ENCODE measurements at regions not wholly inside any gene's neighbourhood (a gene's known extent, or its start where the extent isn't known, plus 50 kb on each side); places are given as distances from the start of the nearest gene placed in this dataset.
A peak's percentile ranks its signal among the peaks of the same experiment; 100 is the strongest.

GRCh38 chr10:83959328-83959727 is 180.0 kb upstream of the GHITM start:
- Histone ChIP-seq H3K27ac (ENCODE audit: low read depth, low read length, poor library complexity, severe bottlenecking) (no peak overlapping the region), H3K36me3 (ENCODE audit: insufficient read depth, low read length) (no peaks in the 10 kb centered on the region), H3K4me3 (ENCODE audit: low read depth, low read length, poor library complexity, severe bottlenecking) (no peak overlapping the region)

GRCh38 chr10:83960125-83960524 is 179.2 kb upstream of the GHITM start:
- Histone ChIP-seq H3K9me2 (ENCODE audit: low read depth, low read length) (no peaks in the 10 kb centered on the region), H2AFZ (ENCODE audit: low read length) (no peak overlapping the region), H3K9ac (ENCODE audit: low read length) (no peak overlapping the region), H3K27me3 (ENCODE audit: insufficient read depth, low read length) (no peaks in the 10 kb centered on the region), H3K79me2 (ENCODE audit: insufficient read depth, low read length) (no peaks in the 10 kb centered on the region), H4K20me1 (ENCODE audit: insufficient read depth, low read length) (no peaks in the 10 kb centered on the region), H3K4me2 (ENCODE audit: low read length) (no peak overlapping the region), H3K27ac (ENCODE audit: low read depth, low read length, poor library complexity, severe bottlenecking) (no peak overlapping the region), H3F3A (ENCODE audit: insufficient read depth, low read length) (no peaks in the 10 kb centered on the region), H3K4me3 (ENCODE audit: low read depth, low read length, poor library complexity, severe bottlenecking) (no peak overlapping the region), H3K36me3 (ENCODE audit: insufficient read depth, low read length) (no peaks in the 10 kb centered on the region), H3K4me1 (ENCODE audit: insufficient read depth, low read length, severe bottlenecking) (no peaks in the 10 kb centered on the region), H3K9me3 (ENCODE audit: low read length) (no peaks in the 10 kb centered on the region)
- no peak for TF ChIP-seq CTCF (IDR thresholded peaks at IDR 0.05; ENCODE audit: low read length)
- no peak for TF ChIP-seq EZH2 (IDR thresholded peaks at IDR 0.05; ENCODE audit: borderline replicate concordance, low read length)

More at GRCh38 chr10:83959328-83959727, 180.0 kb upstream of the GHITM start:
- Histone ChIP-seq H3K27me3 (ENCODE audit: insufficient read depth, low read length) (no peaks in the 10 kb centered on the region), H3K9ac (ENCODE audit: low read length) (no peak overlapping the region), H3K79me2 (ENCODE audit: insufficient read depth, low read length) (no peaks in the 10 kb centered on the region), H3K4me2 (ENCODE audit: low read length) (no peak overlapping the region), H3F3A (ENCODE audit: insufficient read depth, low read length) (no peaks in the 10 kb centered on the region), H3K9me2 (ENCODE audit: low read depth, low read length) (no peaks in the 10 kb centered on the region), H2AFZ (ENCODE audit: low read length) (no peak overlapping the region), H4K20me1 (ENCODE audit: insufficient read depth, low read length) (no peaks in the 10 kb centered on the region), H3K4me1 (ENCODE audit: insufficient read depth, low read length, severe bottlenecking) (no peaks in the 10 kb centered on the region), H3K9me3 (ENCODE audit: low read length) (no peaks in the 10 kb centered on the region)
- no peak for TF ChIP-seq CTCF (IDR thresholded peaks at IDR 0.05; ENCODE audit: low read length)
- no peak for TF ChIP-seq EZH2 (IDR thresholded peaks at IDR 0.05; ENCODE audit: borderline replicate concordance, low read length)

- Histone ChIP-seq H3K27ac (ENCODE audit: low read depth, low read length, poor library complexity, severe bottlenecking) (no peak overlapping the region), H3K9me3 (ENCODE audit: low read length) (no peaks in the 10 kb centered on the region)
- TF ChIP-seq CTCF (IDR thresholded peaks at IDR 0.05; ENCODE audit: low read length) (peak; percentile 6; the same call in 1 of the 2 replicates), EZH2 (IDR thresholded peaks at IDR 0.05; ENCODE audit: borderline replicate concordance, low read length) (no peak)
These were observed 177.7 kb upstream of the GHITM start for GRCh38 chr10:83961620-83962019.

More at GRCh38 chr10:83961620-83962019, 177.7 kb upstream of the GHITM start:
- Histone ChIP-seq H3K36me3 (ENCODE audit: insufficient read depth, low read length) (no peaks in the 10 kb centered on the region), H3K27me3 (ENCODE audit: insufficient read depth, low read length) (no peaks in the 10 kb centered on the region), H4K20me1 (ENCODE audit: insufficient read depth, low read length) (no peaks in the 10 kb centered on the region), H3K79me2 (ENCODE audit: insufficient read depth, low read length) (no peaks in the 10 kb centered on the region), H3K4me2 (ENCODE audit: low read length) (no peak overlapping the region), H2AFZ (ENCODE audit: low read length) (no peak overlapping the region), H3K9me2 (ENCODE audit: low read depth, low read length) (no peaks in the 10 kb centered on the region), H3K4me3 (ENCODE audit: low read depth, low read length, poor library complexity, severe bottlenecking) (no peak overlapping the region), H3K9ac (ENCODE audit: low read length) (no peak overlapping the region), H3K4me1 (ENCODE audit: insufficient read depth, low read length, severe bottlenecking) (no peaks in the 10 kb centered on the region), H3F3A (ENCODE audit: insufficient read depth, low read length) (no peaks in the 10 kb centered on the region)

Data from OCI-LY1 (cell line).